HepG2 (cell line): ENCODE measurements at regions not wholly inside any gene's neighbourhood (a gene's known extent, or its start where the extent isn't known, plus 50 kb on each side); places are given as distances from the start of the nearest gene placed in this dataset.

ENCODE experiments used
- CTCF ChIP-seq: sonication (generic); formaldehyde crosslinking; IDR thresholded peaks from 2 replicates; pipeline ENCODE4 v1.5.0; 2020; ENCODE audit warnings: mild to moderate bottlenecking, missing genetic modification reagents, moderate library complexity
- DNMT1 ChIP-seq: sonication (generic); formaldehyde crosslinking; IDR thresholded peaks from 2 replicates; pipeline ENCODE4 v1.5.1; 2020; ENCODE audit warnings: mild to moderate bottlenecking, missing genetic modification reagents
- FOXA1 ChIP-seq, 2 experiments: fragments of 450-650 bp in 1 of 2; sonication (generic) in 1 of 2; formaldehyde crosslinking in 1 of 2; IDR thresholded peaks; 2 replicates each; pipeline versions ENCODE4 v1.4.0 to v1.6.1; 2016 to 2020; ENCODE audit warnings: missing genetic modification reagents in 1 of 2
- HDAC2 ChIP-seq: sonication (generic); formaldehyde crosslinking; IDR thresholded peaks from 2 replicates; pipeline ENCODE4 v1.4.0; 2020; ENCODE audit warnings: missing genetic modification reagents
- MXI1 ChIP-seq: IDR thresholded peaks from 3 replicates; pipeline ENCODE4 v1.6.1; 2012; ENCODE audit warnings: low read depth, low read length, inconsistent platforms, borderline replicate concordance
- NBN ChIP-seq: fragments of 450-650 bp; conservative IDR thresholded peaks from 2 replicates; pipeline ENCODE4 v1.6.1; 2017
- NFYB ChIP-seq: sonication (generic); formaldehyde crosslinking; IDR thresholded peaks from 2 replicates; pipeline ENCODE4 v1.4.0; 2020; ENCODE audit warnings: missing genetic modification reagents
- POLR2A ChIP-seq, 2 experiments: IDR thresholded peaks; 2 replicates each; pipeline ENCODE4 v1.6.1; 2011; ENCODE audit warnings: low read depth in 2 of 2, low read length in 2 of 2, mild to moderate bottlenecking in 1 of 2, moderate library complexity in 1 of 2; ENCODE audit not compliant: insufficient read depth in 1 of 2
- SMC3 ChIP-seq: IDR thresholded peaks from 2 replicates; pipeline ENCODE4 v1.6.1; 2011; ENCODE audit warnings: low read length, improper control_type of control experiment
- TAF1 ChIP-seq: sonication (generic); formaldehyde crosslinking; IDR thresholded peaks from 2 replicates; pipeline ENCODE4 v1.4.0; 2020; ENCODE audit warnings: missing genetic modification reagents
- ZBTB7B ChIP-seq: sonication (generic); formaldehyde crosslinking; IDR thresholded peaks from 2 replicates; pipeline ENCODE4 v1.4.0; 2020; ENCODE audit warnings: missing genetic modification reagents
- ZFX ChIP-seq: sonication (generic); formaldehyde crosslinking; IDR thresholded peaks from 2 replicates; pipeline ENCODE4 v1.4.0; 2020; ENCODE audit warnings: mild to moderate bottlenecking, low read depth, missing genetic modification reagents, moderate library complexity
- ZNF234 ChIP-seq: sonication (generic); formaldehyde crosslinking; conservative IDR thresholded peaks from 2 replicates; pipeline ENCODE4 v1.5.1; 2020; ENCODE audit warnings: mild to moderate bottlenecking, missing genetic modification reagents
- ZNF513 ChIP-seq: sonication (generic); formaldehyde crosslinking; conservative IDR thresholded peaks from 2 replicates; pipeline ENCODE4 v1.5.0; 2020; ENCODE audit warnings: missing genetic modification reagents

- no peak for TF ChIP-seq SMC3
- no peak for TF ChIP-seq CTCF (CRISPR knock-in tag)
- TF ChIP-seq TAF1 (CRISPR knock-in tag) = no peak
- no peak for TF ChIP-seq POLR2A (IDR thresholded peaks at IDR 0.05; ENCODE audit: insufficient read depth in 1 of 2, low read depth in 2 of 2, low read length in 2 of 2)
- TF ChIP-seq DNMT1 (CRISPR knock-in tag) = no peak
- TF ChIP-seq FOXA1 (IDR thresholded peaks at IDR 0.05) = no peak
- no peak for TF ChIP-seq FOXA1 (CRISPR knock-in tag; IDR thresholded peaks at IDR 0.05)
- no peak for TF ChIP-seq NBN
- no peak for TF ChIP-seq MXI1
- TF ChIP-seq NFYB (CRISPR knock-in tag) = no peak
- TF ChIP-seq ZNF513 (CRISPR knock-in tag) = no peak
- no peak for TF ChIP-seq HDAC2 (CRISPR knock-in tag)
- no peak for TF ChIP-seq ZNF234 (CRISPR knock-in tag)
- no peak for TF ChIP-seq ZBTB7B (CRISPR knock-in tag)
- TF ChIP-seq ZFX (CRISPR knock-in tag) = no peak
These were observed 543.6 kb downstream of the MN1 start for GRCh38 chr22:27257987-27258386.
